ENCODE measurements at regions not wholly inside any gene's neighbourhood (a gene's known extent, or its start where the extent isn't known, plus 50 kb on each side); places are given as distances from the start of the nearest gene placed in this dataset.

GRCh38 chr11:128342511-128343134 lies 244.7 kb downstream of the ETS1 start:
- TF ChIP-seq CTCF (IDR thresholded peaks at IDR 0.05; ENCODE audit: low read depth, low read length) (no peak), EZH2phosphoT487 (IDR thresholded peaks at IDR 0.05; ENCODE audit: low read depth) (no peak)

Data from OCI-LY3 (cell line).